B cell (primary cell): ENCODE measurements at regions not wholly inside any gene's neighbourhood (a gene's known extent, or its start where the extent isn't known, plus 50 kb on each side); places are given as distances from the start of the nearest gene placed in this dataset.

ENCODE experiments used
- ATAC-seq: fragments of 200-7000 bp; cut with Tn5 transposase; one replicate; pipeline ENCODE4 v1.10.0; 2021; ENCODE audit warnings: low read depth, mild to moderate bottlenecking, moderate number of reproducible peaks, moderate library complexity
- CTCF ChIA-PET: fragments of 350-600 bp; sonication (Branson Sonifier 250); formaldehyde crosslinking; loops from one replicate; lab custom pipeline; 2021; ENCODE audit warnings: antibody characterized with exemption, inconsistent platforms; lab: Charles Lee
- POLR2A ChIA-PET: fragments of 350-600 bp; sonication (Branson Sonifier 250); formaldehyde crosslinking; loops from one replicate; lab custom pipeline; 2021; ENCODE audit warnings: antibody characterized with exemption; lab: Charles Lee
- DNase-seq: peaks from one replicate; pipeline ENCODE4 v3.0.0; 2013
- H2AFZ ChIP-seq: 2 replicates; pipeline ENCODE4 v1.6.1; 2012; ENCODE audit warnings: mild to moderate bottlenecking, low read depth, low read length; ENCODE audit not compliant: insufficient read depth, poor library complexity, severe bottlenecking
- H3K27ac ChIP-seq, 2 donors: 1 replicate in 1 of 2; 2 replicates in 1 of 2; pipeline ENCODE4 v1.5.1; 2012 to 2013; ENCODE audit warnings: low read length in 2 of 2, mild to moderate bottlenecking in 2 of 2, moderate library complexity in 1 of 2
- H3K27me3 ChIP-seq, 4 experiments: fragments of 200-600 bp in 1 of 4; sonication (generic) in 1 of 4; replicated peaks in 1 of 4; 1 replicate in 2 of 4; 2 replicates in 2 of 4; pipeline versions ENCODE4 v1.6.1 to v1.7.0; 2013 to 2016; ENCODE audit warnings: low read length in 3 of 4, mild to moderate bottlenecking in 2 of 4, mixed read lengths in 1 of 4, moderate library complexity in 1 of 4; ENCODE audit not compliant: insufficient read depth in 4 of 4, control insufficient read depth in 3 of 4; ENCODE audit errors: control extremely low read depth in 1 of 4
- H3K36me3 ChIP-seq, 2 experiments: replicated peaks in 1 of 2; 1 replicate in 1 of 2; 2 replicates in 1 of 2; pipeline versions ENCODE4 v1.6.1 to v1.7.1; 2013; ENCODE audit warnings: low read length in 1 of 2; ENCODE audit not compliant: insufficient read depth in 2 of 2, control insufficient read depth in 1 of 2; ENCODE audit errors: control extremely low read depth in 1 of 2, extremely low read depth in 1 of 2
- H3K4me1 ChIP-seq, 2 donors: fragments of 200-600 bp in 1 of 2; sonication (generic) in 1 of 2; 1 replicate in 1 of 2; 2 replicates in 1 of 2; pipeline versions ENCODE4 v1.5.1 to v1.6.1; 2013 to 2017; ENCODE audit warnings: low read length in 2 of 2; ENCODE audit not compliant: control insufficient read depth in 2 of 2, insufficient read depth in 2 of 2
- H3K4me2 ChIP-seq: replicated peaks from 2 replicates; pipeline ENCODE3; 2012; ENCODE audit warnings: mild to moderate bottlenecking, low read depth, low read length; ENCODE audit not compliant: poor library complexity, severe bottlenecking
- H3K4me3 ChIP-seq, 5 experiments: fragments of 200-600 bp in 1 of 5; sonication (generic) in 1 of 5; 1 replicate in 3 of 5; 2 replicates in 2 of 5; pipeline versions ENCODE4 v1.5.1 to v1.7.0; 2011 to 2016; ENCODE audit warnings: low read length in 4 of 5, mild to moderate bottlenecking in 4 of 5, low read depth in 2 of 5, control low read depth in 1 of 5, moderate library complexity in 1 of 5; ENCODE audit not compliant: insufficient read depth in 1 of 5; ENCODE audit errors: control extremely low read depth in 1 of 5, extremely low read depth in 1 of 5
- H3K79me2 ChIP-seq: fragments of 200-600 bp; sonication (generic); one replicate; pipeline ENCODE4 v1.6.0; 2016; ENCODE audit warnings: low read length; ENCODE audit not compliant: control insufficient read depth, insufficient read depth
- H3K9ac ChIP-seq: fragments of 200-600 bp; sonication (generic); 2 replicates; pipeline ENCODE4 v1.6.1; 2017; ENCODE audit warnings: mild to moderate bottlenecking, low read length, moderate library complexity
- H3K9me3 ChIP-seq, 3 donors: one replicate each; pipeline versions ENCODE4 v1.6.1 to v1.7.1; 2013; ENCODE audit warnings: low read length in 2 of 3; ENCODE audit not compliant: control insufficient read depth in 2 of 3, insufficient read depth in 1 of 3; ENCODE audit errors: control extremely low read depth in 1 of 3
- H4K20me1 ChIP-seq: 2 replicates; pipeline ENCODE4 v1.6.0; 2012; ENCODE audit warnings: mild to moderate bottlenecking, low read length; ENCODE audit not compliant: insufficient read depth, control insufficient read depth, poor library complexity, severe bottlenecking
- H3K27ac Mint-ChIP-seq: one replicate; pipeline ENCODE4 v1.8.0; 2021; ENCODE audit warnings: mixed read lengths
- H3K27me3 Mint-ChIP-seq: one replicate; pipeline ENCODE4 v1.8.0; 2021; ENCODE audit warnings: mixed read lengths
- H3K4me1 Mint-ChIP-seq: one replicate; pipeline ENCODE4 v1.8.0; 2021; ENCODE audit warnings: mixed read lengths
- H3K4me3 Mint-ChIP-seq: one replicate; pipeline ENCODE4 v1.8.0; 2021; ENCODE audit warnings: mixed read lengths
- H3K9me3 Mint-ChIP-seq: one replicate; pipeline ENCODE4 v1.8.0; 2022; ENCODE audit warnings: mixed read lengths; ENCODE audit not compliant: insufficient read depth
- CTCF ChIP-seq: fragments of 200-600 bp; IDR thresholded peaks from one replicate; pipeline ENCODE4 v1.8.0; 2022; ENCODE audit warnings: antibody characterized with exemption, mild to moderate bottlenecking
- EZH2 ChIP-seq: IDR thresholded peaks from 2 replicates; pipeline ENCODE4 v1.6.1; 2012; ENCODE audit warnings: borderline replicate concordance, low read depth, mild to moderate bottlenecking, moderate library complexity, low read length; ENCODE audit not compliant: insufficient read depth, poor library complexity, severe bottlenecking
- WGBS: methylation state at CpG from one replicate; pipeline ENCODE4 v1.1.5; 2013; ENCODE audit warnings: missing lambda C conversion rate; ENCODE audit not compliant: insufficient coverage; 5-methylcytosine and 5-hydroxymethylcytosine counted together
- intact Hi-C: fragments of 100-400 bp; cut with micrococcal nuclease; formaldehyde crosslinking; loops from one replicate; pipeline ENCODE4 v1.10.0; 2022

- no peak for TF ChIP-seq EZH2
- TF ChIP-seq CTCF = no peak
- no peaks in the 10 kb centered on the region for H4K20me1 ChIP-seq
- H3K36me3 ChIP-seq = no peaks in the 10 kb centered on the region
- H3K4me1 Mint-ChIP-seq = no peaks in the 10 kb centered on the region
- no peaks in the 10 kb centered on the region for H3K27me3 ChIP-seq
- H3K9me3 ChIP-seq = no peaks in the 10 kb centered on the region
- H3K9me3 Mint-ChIP-seq = no peaks in the 10 kb centered on the region
- no peak overlapping the region for H3K4me2 ChIP-seq
- H3K4me3 ChIP-seq = no peak overlapping the region
- ATAC-seq = no peak
- ChIA-PET POLR2A (no interaction called here), CTCF (no interaction called here)
- DNase-seq = no peak
- H3K4me3 Mint-ChIP-seq = no peak overlapping the region
- no peak overlapping the region for H3K27ac Mint-ChIP-seq
- H3K4me1 ChIP-seq = no peaks in the 10 kb centered on the region
- 34% methylated on average over 5 of the region's 6 CpGs for WGBS
- peaks cover 12% of the 10 kb centered on the region for H3K27me3 Mint-ChIP-seq
- H3K79me2 ChIP-seq = no peaks in the 10 kb centered on the region
- no peak overlapping the region for H2AFZ ChIP-seq
- intact Hi-C loops = no loop called here
- no peak overlapping the region for H3K27ac ChIP-seq
- no peak overlapping the region for H3K9ac ChIP-seq
Observed at GRCh38 chr11:113577356-113578032, 102.3 kb upstream of the DRD2 start.

GRCh38 chr11:113574586-113574985 lies 99.4 kb upstream of the DRD2 start:
- no peak overlapping the region for H3K9ac ChIP-seq
- H3K36me3 ChIP-seq = no peaks in the 10 kb centered on the region
- H3K4me3 Mint-ChIP-seq = no peak overlapping the region
- ATAC-seq = no peak
- H3K27me3 ChIP-seq = no peaks in the 10 kb centered on the region
- H3K27me3 Mint-ChIP-seq = peaks cover 15% of the 10 kb centered on the region
- no peak overlapping the region for H3K4me2 ChIP-seq
- no peak overlapping the region for H3K4me3 ChIP-seq
- H3K27ac Mint-ChIP-seq = no peak overlapping the region
- H3K9me3 ChIP-seq = no peaks in the 10 kb centered on the region
- no peak overlapping the region for H3K27ac ChIP-seq
- DNase-seq = no peak
- no peak overlapping the region for H2AFZ ChIP-seq
- H3K4me1 Mint-ChIP-seq = no peaks in the 10 kb centered on the region
- no peaks in the 10 kb centered on the region for H3K9me3 Mint-ChIP-seq
- H3K79me2 ChIP-seq = no peaks in the 10 kb centered on the region
- 80% methylated on average over 1 of the region's 2 CpGs for WGBS
- ChIA-PET CTCF (no interaction called here), POLR2A (no interaction called here)
- intact Hi-C loops = no loop called here
- H3K4me1 ChIP-seq = no peaks in the 10 kb centered on the region
- TF ChIP-seq CTCF (no peak), EZH2 (no peak)
- no peaks in the 10 kb centered on the region for H4K20me1 ChIP-seq
